ENCODE measurements at regions not wholly inside any gene's neighbourhood (a gene's known extent, or its start where the extent isn't known, plus 50 kb on each side); places are given as distances from the start of the nearest gene placed in this dataset.
A peak's percentile ranks its signal among the peaks of the same experiment; 100 is the strongest.

DNA sequence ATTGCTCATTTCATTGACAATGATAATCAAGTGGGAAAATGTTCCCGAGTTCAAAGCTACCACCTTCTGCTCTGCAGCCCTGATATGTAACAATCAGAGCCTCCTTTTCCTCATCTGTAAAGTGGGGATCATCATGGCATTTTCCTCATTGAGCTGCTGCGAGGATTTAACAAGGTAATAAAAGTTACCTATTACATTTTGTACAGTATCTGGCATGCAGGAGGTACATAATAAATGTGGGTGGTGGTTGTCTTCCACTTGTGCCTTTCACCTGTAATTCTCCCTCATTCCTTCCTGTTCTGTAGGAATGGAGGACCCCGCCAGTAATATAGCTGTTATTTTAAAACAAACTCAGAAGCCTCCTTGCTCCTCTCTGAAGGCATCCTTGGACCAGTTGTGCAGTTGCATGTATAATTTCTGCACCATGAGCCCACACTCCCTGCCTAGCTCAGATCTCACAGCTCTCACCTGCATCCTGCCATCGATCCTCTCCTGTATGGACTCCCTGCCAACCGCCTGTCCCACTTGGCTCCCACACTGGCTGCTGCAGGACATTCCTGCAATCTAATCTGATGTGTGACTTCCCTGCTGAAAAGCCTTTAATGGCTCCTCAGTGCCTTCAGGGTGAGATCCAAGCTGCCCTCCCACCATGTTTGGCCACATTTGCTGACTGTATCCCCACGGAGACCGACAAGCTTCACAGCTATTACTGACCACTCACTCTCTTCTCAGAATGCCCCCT is 350.4 kb downstream of the EN1 start:
- TF ChIP-seq, protein P1, sequence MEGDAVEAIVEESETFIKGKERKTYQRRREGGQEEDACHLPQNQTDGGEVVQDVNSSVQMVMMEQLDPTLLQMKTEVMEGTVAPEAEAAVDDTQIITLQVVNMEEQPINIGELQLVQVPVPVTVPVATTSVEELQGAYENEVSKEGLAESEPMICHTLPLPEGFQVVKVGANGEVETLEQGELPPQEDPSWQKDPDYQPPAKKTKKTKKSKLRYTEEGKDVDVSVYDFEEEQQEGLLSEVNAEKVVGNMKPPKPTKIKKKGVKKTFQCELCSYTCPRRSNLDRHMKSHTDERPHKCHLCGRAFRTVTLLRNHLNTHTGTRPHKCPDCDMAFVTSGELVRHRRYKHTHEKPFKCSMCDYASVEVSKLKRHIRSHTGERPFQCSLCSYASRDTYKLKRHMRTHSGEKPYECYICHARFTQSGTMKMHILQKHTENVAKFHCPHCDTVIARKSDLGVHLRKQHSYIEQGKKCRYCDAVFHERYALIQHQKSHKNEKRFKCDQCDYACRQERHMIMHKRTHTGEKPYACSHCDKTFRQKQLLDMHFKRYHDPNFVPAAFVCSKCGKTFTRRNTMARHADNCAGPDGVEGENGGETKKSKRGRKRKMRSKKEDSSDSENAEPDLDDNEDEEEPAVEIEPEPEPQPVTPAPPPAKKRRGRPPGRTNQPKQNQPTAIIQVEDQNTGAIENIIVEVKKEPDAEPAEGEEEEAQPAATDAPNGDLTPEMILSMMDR (conservative IDR thresholded peaks at IDR 0.05): no peak
- TF ChIP-seq ZFX (IDR thresholded peaks at IDR 0.05): no peak
- no peak overlapping the region for H3K27ac ChIP-seq

DNA sequence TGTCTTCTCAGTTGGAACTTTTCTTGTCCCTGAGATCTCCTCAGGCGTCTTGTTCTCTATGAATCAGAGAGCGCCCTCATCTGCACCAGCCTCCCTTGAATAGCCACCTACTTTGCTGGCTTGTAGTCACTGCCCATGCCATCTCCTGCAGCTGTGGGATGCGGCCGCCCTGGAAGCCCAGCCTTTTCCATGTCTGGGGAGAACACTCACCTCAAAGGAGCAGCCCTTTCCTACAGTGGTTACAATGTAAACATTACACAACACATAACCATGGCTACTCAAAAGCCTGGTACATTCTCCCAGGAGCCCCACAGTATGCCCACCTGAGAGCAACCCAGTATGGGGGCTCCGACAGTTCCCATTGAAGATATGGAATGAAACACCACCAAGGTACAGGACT is 351.0 kb downstream of the EN1 start:
- H3K27ac ChIP-seq: no peak overlapping the region
- TF ChIP-seq, protein P1 (conservative IDR thresholded peaks at IDR 0.05): no peak
- TF ChIP-seq ZFX (IDR thresholded peaks at IDR 0.05): no peak

DNA sequence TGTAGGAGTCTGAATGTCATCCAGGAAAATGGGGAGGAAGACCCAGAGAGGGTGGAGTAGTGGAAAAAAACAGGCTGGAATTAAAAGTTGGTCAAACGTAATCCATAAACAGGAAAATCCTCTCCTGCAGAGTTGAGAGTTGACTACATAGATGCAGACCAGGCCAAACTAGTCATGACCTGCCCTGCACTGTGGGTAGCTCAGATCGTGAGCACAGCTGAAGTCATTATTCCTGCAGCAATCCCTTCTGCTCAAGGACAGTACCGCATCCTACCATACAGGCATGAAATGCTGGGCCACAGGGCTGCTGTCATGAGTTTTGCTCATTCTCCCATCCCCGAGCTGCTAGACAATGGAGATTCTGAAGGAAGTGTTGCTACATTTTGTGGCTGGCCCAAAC is 352.2 kb downstream of the EN1 start:
- no peak for TF ChIP-seq ZFX (IDR thresholded peaks at IDR 0.05)
- TF ChIP-seq, protein P1 (conservative IDR thresholded peaks at IDR 0.05): no peak
- H3K27ac ChIP-seq: no peak overlapping the region

DNA sequence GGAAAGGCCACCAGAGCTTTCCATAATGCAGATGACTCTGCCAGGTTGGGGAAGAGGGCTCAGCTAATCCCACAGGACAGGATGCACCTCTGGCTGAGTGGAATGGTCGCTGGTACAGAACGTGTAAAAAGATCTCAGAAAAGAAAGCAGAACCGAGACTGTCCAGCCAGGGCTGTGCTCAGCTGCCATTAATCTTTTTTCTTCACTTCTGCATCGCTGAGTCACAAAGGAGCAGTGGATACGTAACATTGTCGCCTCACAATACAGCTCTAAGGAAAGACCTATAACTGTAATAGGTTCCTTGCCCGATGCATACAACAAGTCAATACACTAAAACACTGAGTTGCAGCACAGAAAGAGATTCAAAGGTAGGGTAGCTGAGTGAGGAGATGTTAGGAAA is 354.2 kb downstream of the EN1 start:
- TF ChIP-seq, protein P1 (conservative IDR thresholded peaks at IDR 0.05): no peak
- TF ChIP-seq ZFX (IDR thresholded peaks at IDR 0.05): no peak
- no peak overlapping the region for H3K27ac ChIP-seq

DNA sequence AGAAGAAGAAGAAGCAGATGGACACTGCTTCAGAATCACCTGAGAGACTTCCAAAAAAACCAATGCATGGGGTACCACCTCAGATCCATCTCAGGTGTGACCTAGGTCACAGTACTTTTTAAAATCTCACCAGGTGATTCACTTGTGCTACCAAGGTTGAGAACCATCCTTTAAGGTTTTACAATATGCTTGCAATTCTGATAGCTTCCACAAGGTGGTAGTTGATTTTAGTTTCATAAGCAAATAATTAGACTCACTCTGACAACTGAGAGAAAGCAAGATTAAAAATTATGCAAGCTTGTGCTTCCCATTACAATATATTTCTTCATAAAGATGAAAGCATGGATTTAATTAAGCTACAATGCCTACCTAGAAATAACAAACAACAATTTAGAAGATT is 355.1 kb downstream of the EN1 start:
- H3K27ac ChIP-seq: no peak overlapping the region
- TF ChIP-seq, protein P1 (conservative IDR thresholded peaks at IDR 0.05): peak; percentile 54
- no peak for TF ChIP-seq ZFX (IDR thresholded peaks at IDR 0.05)

DNA sequence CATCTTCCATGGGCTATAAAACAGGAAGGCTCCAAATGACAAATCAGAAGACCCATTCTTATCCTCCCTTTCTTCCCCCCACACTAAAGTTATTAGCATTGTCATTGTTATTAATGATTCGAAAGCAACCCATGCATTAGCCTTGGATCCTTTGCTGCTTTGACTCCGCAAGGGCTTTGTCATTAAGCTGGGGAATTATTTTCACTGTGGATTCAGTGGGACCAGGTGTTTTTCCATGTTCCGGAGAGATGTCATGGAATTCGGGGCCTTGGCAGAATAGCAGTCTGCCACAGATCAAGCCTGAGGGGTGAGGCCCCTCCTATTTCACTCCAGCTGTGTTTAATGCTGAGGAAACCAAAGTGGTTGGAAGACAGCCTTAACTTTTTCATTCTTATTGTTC is 357.1 kb downstream of the EN1 start:
- TF ChIP-seq, protein P1 (conservative IDR thresholded peaks at IDR 0.05): no peak
- TF ChIP-seq ZFX (IDR thresholded peaks at IDR 0.05): no peak
- H3K27ac ChIP-seq: no peak overlapping the region

DNA sequence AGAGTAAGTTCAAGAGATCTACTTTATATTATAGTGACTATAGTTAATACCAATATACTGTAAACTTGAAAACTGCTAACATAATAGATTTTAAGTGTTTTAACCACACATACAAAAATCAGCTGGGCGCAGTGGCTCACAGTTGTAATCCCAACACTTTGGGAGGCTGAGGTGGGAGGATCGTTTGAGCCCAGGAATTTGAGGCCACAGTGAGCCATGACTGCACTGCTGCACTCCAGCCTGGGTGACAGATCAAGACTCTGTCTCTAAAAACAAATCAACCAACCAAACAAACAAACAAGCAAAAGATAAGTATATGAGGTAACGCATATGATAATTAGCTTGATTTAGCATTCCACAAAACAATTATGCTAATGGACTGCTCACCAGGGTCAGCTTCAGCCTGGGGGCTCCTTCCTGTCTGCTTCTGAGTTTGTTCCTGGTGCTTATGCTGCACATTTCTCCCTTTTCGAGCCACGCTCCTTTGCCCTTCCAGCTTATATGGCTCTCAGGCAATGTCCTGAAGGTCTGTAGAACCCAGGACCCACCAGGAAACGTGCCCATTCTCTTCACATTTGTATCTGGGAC is 357.6 kb downstream of the EN1 start:
- TF ChIP-seq, protein P1 (conservative IDR thresholded peaks at IDR 0.05): no peak
- no peak for TF ChIP-seq ZFX (IDR thresholded peaks at IDR 0.05)

More for the DNA sequence above, 357.6 kb downstream of the EN1 start:
- no peak overlapping the region for H3K27ac ChIP-seq
